NOMO-1 (cell line): ENCODE measurements at regions not wholly inside any gene's neighbourhood (a gene's known extent, or its start where the extent isn't known, plus 50 kb on each side); places are given as distances from the start of the nearest gene placed in this dataset.

Experiments used
- DNase-seq, 2 experiments: peaks; one replicate each; lab custom pipeline; 2025; ENCODE audit not compliant: unreplicated experiment in 2 of 2; lab: John Stamatoyannopoulos, UW

DNA sequence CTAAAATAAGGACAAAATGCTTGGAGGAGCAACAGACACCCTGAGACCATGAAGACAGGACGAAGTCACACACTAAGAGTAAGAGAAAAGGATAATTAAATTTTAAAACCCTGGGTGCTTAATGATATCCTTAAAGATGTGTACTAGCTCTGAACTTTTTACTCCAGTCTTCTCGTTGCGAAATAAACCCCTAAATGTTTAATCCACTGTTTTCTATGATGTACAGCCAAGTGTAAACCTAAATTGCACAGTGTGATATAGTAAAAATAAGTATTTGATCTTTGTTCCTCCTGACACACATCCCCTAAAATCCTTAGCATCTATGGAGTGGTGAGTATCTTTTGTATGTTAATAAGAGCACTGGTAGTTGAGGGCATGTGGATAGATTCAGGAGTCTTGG is 157.5 kb upstream of the PKDCC start:
- no peak for DNase-seq

DNA sequence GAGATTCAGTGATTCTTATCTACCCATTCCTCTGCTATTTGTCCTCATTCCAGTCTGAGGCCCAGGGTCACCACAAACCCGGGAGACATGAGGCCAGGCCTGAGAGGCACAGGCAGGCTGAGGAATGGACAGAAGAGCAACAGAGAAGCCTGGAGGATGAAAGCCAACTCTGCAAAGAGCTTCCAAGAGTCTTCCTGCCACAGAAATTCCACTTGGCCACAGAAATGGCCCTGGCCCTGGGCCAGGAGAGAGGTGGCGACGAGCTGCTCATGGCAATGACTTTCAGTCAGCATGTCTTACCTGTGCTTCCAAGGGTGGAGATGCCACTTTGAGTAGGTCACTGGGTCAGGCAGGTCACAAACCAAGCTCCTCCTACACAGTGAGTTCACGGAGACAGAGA is 155.3 kb upstream of the PKDCC start:
- DNase-seq = no peak

DNA sequence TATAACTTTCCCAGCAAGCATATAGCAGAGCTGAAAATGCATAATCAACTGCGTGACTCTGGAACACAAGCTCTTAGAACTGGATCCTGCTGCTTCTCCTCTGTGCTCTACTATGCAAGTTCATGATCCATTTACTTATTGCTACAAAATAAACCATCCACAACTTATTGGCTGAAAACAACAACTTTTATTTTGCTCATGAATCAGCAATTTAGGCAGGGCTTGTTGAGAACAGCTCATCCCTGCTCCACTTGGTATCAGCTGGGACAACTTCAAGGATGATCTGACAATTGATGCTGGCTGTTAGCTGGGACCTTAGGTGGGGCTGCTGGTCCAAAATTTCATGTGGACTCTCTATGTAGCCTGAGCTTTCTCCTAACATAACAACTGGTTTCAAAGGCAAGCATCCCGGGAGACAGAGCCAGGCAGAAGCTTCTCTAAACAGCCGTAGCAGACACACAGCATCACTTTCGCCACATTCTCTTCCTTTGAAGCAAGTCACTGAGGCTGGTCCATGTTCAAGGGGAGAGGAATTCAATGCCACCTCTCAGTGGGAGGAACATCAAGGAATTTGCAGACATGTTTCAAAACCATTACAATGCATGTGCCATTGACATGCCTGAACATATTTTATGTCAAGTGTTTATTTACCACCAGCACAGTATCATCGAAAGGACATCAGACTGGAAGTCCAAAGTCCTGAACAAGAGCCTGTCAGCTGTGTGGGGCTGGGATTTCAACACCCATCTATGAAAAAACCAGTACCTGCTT is 153.1 kb upstream of the PKDCC start:
- no peak for DNase-seq

GRCh38 chr2:41895334-41895664 is 152.5 kb upstream of the PKDCC start:
- no peak for DNase-seq

DNA sequence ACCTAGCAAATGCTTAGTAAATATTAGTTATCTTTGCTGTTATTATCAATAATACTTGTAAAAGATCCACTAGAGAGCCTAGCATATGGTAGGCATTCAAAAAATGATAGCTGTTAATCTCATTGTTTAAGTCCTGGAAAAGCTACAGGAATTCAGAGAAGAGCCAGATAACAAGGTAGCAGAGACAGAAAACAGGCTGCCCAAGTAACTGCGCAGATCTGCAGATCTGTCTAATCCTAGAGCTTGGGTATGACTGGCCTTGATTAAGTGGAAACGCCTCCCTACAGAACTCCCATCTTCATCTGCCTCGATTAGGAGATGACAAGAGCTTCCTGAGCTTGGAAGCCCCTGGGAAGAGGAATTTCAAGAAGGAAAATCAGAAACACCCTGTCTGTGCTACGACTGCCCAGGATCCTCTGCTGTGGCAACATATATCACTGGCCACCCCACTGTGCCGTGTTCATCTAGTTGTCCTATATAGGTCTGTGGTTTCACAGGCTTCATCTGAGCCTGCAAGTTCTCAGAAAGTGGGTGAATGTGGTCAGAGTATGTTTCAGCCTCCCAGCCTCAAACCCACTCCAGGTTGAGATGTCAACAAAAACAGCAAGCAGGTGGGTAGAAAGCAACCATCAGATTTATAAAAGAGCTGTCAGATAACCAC is 151.5 kb upstream of the PKDCC start:
- no peak for DNase-seq

- DNase-seq = no peak
Observed at GRCh38 chr2:41899189-41899588, 148.6 kb upstream of the PKDCC start.

DNA sequence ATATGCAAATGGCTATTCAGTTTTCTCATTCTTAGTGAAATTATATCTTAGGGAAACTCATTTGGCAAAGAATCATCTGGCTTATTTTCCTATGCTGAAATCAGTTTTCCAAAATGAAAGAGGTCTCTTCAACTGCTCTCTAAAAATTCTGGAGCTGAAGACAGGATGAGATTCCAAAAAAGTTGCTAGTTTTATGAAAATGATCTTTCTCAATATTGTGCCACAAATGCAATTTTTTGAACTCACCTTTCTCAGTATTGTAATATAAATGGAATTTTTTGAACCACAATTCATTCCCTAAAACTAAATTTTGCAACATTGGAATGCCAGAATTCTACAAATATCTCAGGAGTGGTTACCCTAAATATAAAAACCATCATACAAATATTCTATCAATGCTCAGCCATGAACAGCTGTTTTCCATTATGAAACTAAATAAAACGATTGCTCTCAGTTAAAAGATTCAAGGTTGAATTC is 147.7 kb upstream of the PKDCC start:
- DNase-seq = no peak

GRCh38 chr2:41902897-41903296 is 144.9 kb upstream of the PKDCC start:
- DNase-seq = no peak

DNA sequence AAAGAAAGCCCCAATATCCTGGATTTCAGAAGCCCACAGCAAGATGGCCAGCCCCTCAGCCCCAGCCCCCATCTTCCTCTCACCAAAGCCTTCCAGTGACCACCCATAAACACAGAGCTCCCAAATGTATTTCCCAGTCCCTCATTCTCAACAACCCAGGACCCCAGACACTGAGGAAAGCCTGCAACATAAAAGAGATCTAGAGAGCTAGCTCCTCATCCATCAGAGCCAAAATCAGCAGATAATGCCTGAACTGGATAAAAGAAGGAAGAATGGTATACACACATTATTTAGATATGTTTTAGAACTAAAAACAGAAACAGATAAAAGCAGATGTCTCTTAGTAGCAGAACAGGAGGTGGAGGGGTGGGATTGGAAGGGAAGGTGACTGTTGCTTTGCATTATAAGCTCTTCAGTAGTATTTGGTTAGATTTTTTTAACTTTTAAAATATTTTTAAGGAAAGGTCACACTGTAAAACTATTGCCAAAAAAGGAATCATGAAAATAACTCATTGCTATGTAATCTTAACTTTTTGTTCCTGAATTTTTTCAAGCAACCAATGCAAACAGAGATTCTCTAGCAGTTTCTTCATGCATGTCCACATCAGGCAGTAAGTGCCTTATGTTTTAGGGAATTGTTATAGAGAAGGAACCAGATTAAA is 144.2 kb upstream of the PKDCC start:
- DNase-seq = no peak

- DNase-seq = no peak
Observed at GRCh38 chr2:41904459-41904858, 143.4 kb upstream of the PKDCC start.

DNA sequence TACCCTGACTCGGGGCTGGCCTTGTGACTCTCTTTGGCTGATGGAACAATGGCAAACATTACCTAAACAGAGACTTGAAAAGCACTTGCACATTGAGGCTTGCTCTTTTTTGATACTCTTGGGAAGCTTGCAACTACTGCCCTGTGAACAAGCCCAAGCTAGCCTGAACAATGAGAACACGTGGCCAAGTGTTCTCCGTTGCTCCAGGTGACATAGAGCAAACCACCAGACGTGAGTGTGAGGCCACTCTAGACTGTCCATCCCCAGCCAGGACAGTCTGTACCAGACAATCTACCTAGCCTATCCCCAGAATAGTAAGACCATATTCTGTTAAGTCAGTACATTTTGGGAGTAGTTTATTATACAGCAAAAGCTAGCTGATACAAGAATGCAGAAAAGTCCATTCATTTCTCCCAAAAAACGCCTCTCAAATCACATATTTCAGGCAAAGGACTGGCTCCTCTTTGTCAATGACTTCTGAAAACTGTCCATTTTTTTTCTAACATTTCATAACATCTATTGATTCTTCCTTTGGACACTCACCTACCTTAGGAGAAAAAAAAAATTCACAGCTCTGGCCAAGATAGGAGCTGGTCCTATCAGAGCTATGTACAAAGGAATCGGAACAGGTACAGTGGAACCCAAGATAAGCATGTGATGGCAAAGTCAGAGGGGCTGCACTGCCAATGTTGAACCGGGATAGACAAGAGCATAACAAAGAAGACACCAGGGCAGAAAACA is 142.1 kb upstream of the PKDCC start:
- DNase-seq = no peak

DNA sequence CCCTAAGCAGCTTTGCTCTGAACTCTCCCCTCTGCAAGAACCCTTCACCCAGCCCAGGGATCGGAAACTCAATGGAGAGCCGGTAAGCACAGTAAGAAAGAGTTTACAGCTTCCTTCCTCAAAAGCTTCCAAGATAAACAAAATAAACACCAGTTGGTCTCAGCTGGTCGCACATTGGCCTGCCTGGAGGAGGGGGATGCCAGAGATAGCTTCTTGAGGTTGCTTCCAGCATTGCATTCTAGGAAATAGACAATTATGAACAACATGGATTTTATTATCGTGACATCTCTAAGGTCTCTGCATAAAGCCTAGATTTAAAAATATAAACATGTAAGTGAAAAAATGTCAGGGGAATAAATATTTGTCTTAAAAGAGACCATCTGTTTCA is 141.5 kb upstream of the PKDCC start:
- DNase-seq = no peak

GRCh38 chr2:41907141-41907540 is 140.7 kb upstream of the PKDCC start:
- no peak for DNase-seq

DNA sequence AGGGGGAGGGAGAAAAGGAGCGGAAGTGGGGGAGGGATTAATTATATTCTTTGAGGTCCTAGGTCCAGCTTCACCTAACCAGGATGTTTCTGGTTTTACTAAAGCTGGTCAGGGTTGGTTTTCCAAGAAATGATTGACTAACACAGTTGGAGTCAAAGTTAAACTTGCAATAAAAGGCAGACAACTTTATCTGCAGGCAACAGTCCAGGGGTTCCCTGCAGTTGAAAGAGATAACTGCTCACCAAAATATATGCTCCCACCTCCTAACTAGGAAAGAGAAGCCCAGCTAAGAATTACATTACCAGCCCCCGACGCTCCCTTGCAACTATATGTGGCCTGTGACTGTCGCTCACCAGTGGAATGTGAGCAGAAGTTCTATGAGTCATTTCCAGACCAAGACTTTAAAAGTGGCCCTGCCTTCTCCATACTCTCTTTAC is 140.0 kb upstream of the PKDCC start:
- no peak for DNase-seq

- no peak for DNase-seq
Observed at GRCh38 chr2:41908349-41908748, 139.5 kb upstream of the PKDCC start.

- no peak for DNase-seq
Observed at GRCh38 chr2:41909584-41909983, 138.2 kb upstream of the PKDCC start.

DNA sequence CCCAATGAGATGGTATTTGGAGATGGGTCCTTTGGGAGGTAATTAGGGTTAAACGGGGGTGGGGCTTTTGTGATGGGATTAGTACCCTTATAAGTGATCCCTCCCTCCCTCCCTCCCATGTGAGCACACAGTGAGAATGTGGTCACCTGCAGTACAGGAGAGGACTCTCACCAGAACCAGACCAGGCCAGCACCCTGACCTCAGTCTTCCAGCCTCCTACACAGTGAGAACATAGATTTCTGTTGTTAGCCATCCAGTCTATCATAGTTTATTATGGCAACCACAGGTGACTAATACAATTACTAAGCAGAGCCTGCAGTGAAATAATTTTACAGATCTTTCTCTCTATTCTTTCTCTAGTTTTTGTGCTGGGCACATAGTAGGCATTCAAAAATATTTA is 137.7 kb upstream of the PKDCC start:
- DNase-seq = no peak

DNA sequence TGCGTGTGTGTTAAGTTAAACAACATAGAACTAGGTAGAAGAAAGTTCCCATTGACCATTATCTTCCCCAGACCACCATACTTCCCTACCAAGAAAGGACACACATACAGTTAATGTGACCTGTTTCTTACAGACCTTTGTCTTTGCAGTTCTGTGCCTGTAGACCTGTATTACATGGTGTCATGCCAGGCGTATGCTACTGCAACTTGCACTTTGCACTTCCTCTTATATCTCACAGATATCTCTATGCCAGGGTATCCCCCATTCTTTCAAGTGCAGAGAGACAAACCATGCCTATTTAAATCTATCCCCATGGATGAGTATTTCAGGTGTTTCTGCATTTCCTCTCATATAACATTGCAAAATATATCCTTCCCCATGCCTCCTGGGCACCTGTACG is 136.8 kb upstream of the PKDCC start:
- no peak for DNase-seq

DNA sequence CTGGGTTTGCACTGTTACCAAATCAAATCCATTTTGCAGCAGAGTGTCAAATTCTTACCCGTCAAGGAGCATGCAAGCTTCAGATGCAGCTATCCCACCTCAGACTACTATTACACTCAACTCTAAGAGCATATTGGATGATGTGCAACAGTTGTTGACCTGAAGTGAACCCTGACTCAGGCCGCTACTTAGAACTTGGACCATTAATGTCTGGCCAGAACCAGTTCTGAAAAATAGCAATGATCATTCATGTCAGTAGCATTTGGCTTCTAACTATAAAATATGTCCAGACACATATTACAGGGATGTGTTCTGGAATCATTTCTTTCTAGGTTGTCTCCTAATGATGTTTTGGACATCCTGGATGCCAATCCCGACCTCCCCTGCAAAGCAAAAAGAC is 135.5 kb upstream of the PKDCC start:
- no peak for DNase-seq

GRCh38 chr2:41912776-41913175 is 135.0 kb upstream of the PKDCC start:
- no peak for DNase-seq

DNA sequence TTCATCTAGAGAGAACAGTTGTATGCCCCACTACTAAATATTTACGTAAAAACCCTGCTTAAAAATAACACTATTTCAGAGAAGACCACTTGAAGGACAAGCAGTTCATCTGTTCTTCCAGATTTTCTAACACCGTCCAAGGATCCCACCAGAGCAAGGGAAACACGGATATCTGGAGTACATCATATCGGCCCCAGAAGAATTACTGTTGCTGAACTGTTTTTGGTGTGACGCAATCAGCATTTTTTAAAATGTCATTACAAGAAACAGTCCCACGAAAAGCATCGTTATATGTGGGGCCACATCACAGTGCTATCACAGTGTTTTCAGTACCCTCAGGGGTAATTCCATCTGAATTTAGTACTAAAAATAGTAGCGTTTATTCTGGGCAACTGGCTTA is 134.5 kb upstream of the PKDCC start:
- no peak for DNase-seq
